A673 (cell line): ENCODE measurements at regions not wholly inside any gene's neighbourhood (a gene's known extent, or its start where the extent isn't known, plus 50 kb on each side); places are given as distances from the start of the nearest gene placed in this dataset.

ENCODE experiments used
- CTCF ChIP-seq: fragments of 300-800, 200-600 bp; sonication (generic); conservative IDR thresholded peaks from 2 replicates; pipeline ENCODE4 v1.5.1; 2017; ENCODE audit warnings: low read depth, mild to moderate bottlenecking, antibody characterized with exemption, low read length, moderate library complexity, mixed read lengths
- EZH2 ChIP-seq: fragments of 200-600 bp; sonication (generic); IDR thresholded peaks from 2 replicates; pipeline ENCODE4 v1.6.1; 2017; ENCODE audit warnings: borderline replicate concordance, low read depth, mild to moderate bottlenecking, mixed read lengths, antibody characterized with exemption, low read length; ENCODE audit not compliant: poor library complexity, severe bottlenecking

GRCh38 chr3:124496061-124496460 lies 234.2 kb upstream of the UMPS start:
- TF ChIP-seq CTCF = no peak
- TF ChIP-seq EZH2 = no peak
